Duodenal mucosa (tissue), 2 donors: ENCODE measurements at regions not wholly inside any gene's neighbourhood (a gene's known extent, or its start where the extent isn't known, plus 50 kb on each side); places are given as distances from the start of the nearest gene placed in this dataset.

Source experiments
- H3K27ac ChIP-seq: one replicate; pipeline ENCODE4 v1.7.0; 2013; ENCODE audit warnings: low read depth, low read length
- H3K27me3 ChIP-seq, 2 donors: one replicate each; pipeline ENCODE4 v1.7.0; 2013; ENCODE audit warnings: low read length in 2 of 2, control low read depth in 1 of 2; ENCODE audit not compliant: insufficient read depth in 2 of 2, control insufficient read depth in 1 of 2
- H3K36me3 ChIP-seq, 2 donors: one replicate each; pipeline ENCODE4 v1.7.0; 2013; ENCODE audit warnings: low read length in 2 of 2, control low read depth in 1 of 2; ENCODE audit not compliant: insufficient read depth in 2 of 2, control insufficient read depth in 1 of 2
- H3K4me1 ChIP-seq, 2 donors: one replicate each; pipeline ENCODE4 v1.7.0; 2013; ENCODE audit warnings: low read length in 2 of 2, control low read depth in 1 of 2; ENCODE audit not compliant: insufficient read depth in 2 of 2, control insufficient read depth in 1 of 2
- H3K4me3 ChIP-seq, 2 donors: one replicate each; pipeline ENCODE4 v1.7.0; 2013; ENCODE audit warnings: low read length in 2 of 2, low read depth in 1 of 2
- H3K9ac ChIP-seq, 2 donors: one replicate each; pipeline ENCODE4 v1.7.0; 2013; ENCODE audit warnings: low read length in 2 of 2, low read depth in 1 of 2
- H3K9me3 ChIP-seq, 2 donors: one replicate each; pipeline ENCODE4 v1.7.0; 2013; ENCODE audit warnings: low read length in 2 of 2, control low read depth in 1 of 2; ENCODE audit not compliant: control insufficient read depth in 1 of 2

DNA sequence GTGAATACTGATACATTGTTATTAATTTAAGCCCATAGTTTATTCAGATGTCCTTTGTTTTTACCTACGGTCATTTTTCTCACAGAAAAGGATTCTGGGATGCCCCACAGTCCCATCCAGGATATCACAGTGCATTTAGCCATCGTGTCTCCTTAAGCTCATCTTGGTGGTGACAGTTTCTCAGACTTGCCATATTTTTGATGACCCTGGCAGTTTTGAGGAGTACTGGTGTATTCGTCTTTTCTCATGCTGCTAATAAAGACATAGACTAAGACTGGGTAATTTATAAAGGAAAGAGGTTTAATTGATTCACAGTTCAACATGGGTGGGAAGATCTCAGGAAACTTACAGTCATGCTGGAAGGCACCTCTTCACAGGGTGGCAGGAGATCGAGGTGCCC, 295.9 kb upstream of the CDH4 start:
- no peak overlapping the region for H3K27ac ChIP-seq
- H3K4me3 ChIP-seq, result no peak overlapping the region
- no peaks in the 10 kb centered on the region for H3K4me1 ChIP-seq
- no peak overlapping the region for H3K9ac ChIP-seq
- no peaks in the 10 kb centered on the region for H3K27me3 ChIP-seq
- H3K36me3 ChIP-seq, result no peaks in the 10 kb centered on the region
- peaks cover 0 to 18% of the 10 kb centered on the region in 2 donors for H3K9me3 ChIP-seq

DNA sequence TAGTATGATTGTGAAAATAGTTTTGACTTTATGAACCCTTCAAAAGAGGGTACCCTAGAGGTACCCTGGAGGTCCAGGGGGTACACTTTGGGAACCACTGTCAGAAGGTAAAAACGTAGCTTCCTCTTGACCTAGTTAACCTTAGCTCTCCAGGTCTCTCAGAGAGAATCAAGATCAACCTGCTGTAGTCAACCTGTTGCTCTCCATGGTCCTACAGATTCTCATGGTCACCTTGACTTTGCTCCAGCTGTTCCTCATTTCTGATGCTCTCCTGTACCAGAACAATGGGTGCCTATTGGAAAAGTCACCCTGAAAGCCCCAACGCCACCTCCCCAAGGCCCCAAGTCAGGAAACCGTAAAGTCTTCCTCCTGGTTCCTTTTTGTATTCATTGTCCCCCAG, 294.4 kb upstream of the CDH4 start:
- no peak overlapping the region for H3K4me3 ChIP-seq
- H3K36me3 ChIP-seq, result no peaks in the 10 kb centered on the region
- H3K9ac ChIP-seq, result no peak overlapping the region
- no peak overlapping the region for H3K27ac ChIP-seq
- H3K9me3 ChIP-seq, result peaks cover 0 to 18% of the 10 kb centered on the region in 2 donors
- H3K27me3 ChIP-seq, result no peaks in the 10 kb centered on the region
- H3K4me1 ChIP-seq, result no peaks in the 10 kb centered on the region

DNA sequence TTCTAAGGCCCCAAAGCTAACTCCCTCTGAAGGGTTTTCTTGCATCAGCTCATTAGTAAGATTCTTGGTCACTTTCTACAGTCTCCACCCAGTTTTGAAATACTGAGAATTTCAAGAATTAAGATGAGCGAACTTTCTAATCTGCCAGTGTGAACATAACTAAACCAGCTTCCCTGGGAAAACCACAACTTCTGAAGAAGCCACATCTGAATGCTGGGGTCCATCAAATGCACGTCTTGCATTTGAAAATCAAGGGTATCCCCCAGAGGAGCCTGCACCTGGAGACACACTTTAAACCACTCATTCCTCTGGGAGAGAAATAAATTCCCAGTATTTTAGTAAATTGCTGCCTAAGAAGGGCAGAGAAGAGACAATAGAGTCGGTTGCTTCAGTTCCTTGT, 292.1 kb upstream of the CDH4 start:
- Histone ChIP-seq H3K9ac (no peak overlapping the region), H3K4me3 (no peak overlapping the region), H3K4me1 (no peaks in the 10 kb centered on the region), H3K36me3 (no peaks in the 10 kb centered on the region), H3K9me3 (peaks cover 0 to 18% of the 10 kb centered on the region in 2 donors), H3K27ac (no peak overlapping the region), H3K27me3 (no peaks in the 10 kb centered on the region)

DNA sequence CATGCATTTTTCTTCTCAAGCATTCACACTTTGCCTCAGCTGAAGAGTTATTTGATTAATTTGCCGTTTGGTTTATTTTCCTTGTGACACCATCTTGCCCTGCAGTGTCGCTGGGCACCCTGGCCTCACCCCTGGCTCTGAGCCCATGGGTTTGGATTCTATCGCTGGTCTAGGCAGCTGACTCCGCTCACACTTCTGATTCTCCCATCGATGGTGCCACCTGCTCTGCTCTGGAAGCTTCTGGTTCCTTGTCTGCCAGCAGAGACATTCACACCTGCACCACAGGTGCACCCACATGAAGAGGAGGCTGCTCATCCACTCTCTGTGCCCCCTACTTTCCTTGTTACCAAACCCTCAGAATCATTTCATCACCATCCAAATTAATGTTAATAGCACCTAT, 291.6 kb upstream of the CDH4 start:
- H3K27ac ChIP-seq, result no peak overlapping the region
- H3K9me3 ChIP-seq, result peaks cover 0 to 18% of the 10 kb centered on the region in 2 donors
- no peak overlapping the region for H3K4me3 ChIP-seq
- H3K27me3 ChIP-seq, result no peaks in the 10 kb centered on the region
- H3K4me1 ChIP-seq, result no peaks in the 10 kb centered on the region
- no peaks in the 10 kb centered on the region for H3K36me3 ChIP-seq
- no peak overlapping the region for H3K9ac ChIP-seq

DNA sequence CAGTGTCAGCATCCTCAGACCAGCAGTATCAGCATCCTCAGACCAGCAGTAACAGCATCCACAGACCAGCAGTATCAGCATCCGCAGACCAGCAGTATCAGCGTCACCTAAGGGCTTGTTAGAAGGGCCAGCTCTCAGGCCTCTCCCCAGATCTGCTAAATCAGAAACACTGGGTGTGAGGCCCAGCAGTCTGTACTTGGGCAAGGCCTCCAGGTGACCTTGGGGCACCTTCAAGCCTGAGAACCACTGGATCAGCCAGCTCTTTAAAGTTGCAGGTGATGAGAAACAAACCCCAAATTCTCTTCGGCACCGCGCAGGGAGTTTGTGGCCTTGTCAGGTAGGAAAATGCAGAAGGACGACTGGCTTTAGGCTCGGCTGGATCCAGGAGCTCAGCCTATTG, 290.5 kb upstream of the CDH4 start:
- Histone ChIP-seq H3K27ac (no peak overlapping the region), H3K9me3 (peaks cover 0 to 21% of the 10 kb centered on the region in 2 donors), H3K27me3 (no peaks in the 10 kb centered on the region), H3K36me3 (no peaks in the 10 kb centered on the region), H3K4me1 (no peaks in the 10 kb centered on the region), H3K9ac (no peak overlapping the region), H3K4me3 (no peak overlapping the region)

DNA sequence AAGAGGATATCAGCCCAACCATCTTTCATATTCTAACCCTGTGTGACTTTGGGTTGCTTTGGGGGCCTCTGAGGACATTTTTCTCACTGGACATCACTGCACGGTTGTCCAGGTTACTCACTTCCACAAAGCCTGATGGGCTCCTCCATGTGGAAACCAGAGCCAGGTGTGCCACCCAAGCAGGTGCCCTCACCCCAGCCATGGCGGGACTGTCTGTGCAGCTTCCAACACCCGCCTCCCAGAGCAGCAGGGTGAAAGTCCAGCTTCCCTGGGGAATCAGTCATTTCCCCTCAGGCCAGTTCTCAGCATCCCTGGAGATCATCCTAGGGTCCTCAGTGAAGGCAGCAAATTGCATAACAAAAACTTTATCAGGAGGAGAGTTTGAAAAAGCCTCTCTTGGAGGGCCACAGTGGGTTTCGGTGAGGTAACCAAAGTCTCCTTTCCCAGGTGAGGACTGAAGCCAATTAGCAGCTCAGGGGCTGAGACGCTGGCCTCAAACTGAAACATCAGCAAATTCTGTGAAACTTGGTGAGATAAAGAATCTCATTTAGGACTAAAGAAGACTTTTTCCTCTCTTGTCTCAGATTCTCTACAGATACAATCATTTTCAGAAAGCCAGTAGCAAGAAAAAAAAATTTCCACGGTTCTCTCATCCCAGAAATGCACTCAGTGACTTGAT, 289.6 kb upstream of the CDH4 start:
- no peaks in the 10 kb centered on the region for H3K36me3 ChIP-seq
- no peaks in the 10 kb centered on the region for H3K4me1 ChIP-seq
- H3K4me3 ChIP-seq, result no peak overlapping the region
- H3K27ac ChIP-seq, result no peak overlapping the region
- H3K9ac ChIP-seq, result no peak overlapping the region
- H3K9me3 ChIP-seq, result peaks cover 0 to 19% of the 10 kb centered on the region in 2 donors
- H3K27me3 ChIP-seq, result no peaks in the 10 kb centered on the region

DNA sequence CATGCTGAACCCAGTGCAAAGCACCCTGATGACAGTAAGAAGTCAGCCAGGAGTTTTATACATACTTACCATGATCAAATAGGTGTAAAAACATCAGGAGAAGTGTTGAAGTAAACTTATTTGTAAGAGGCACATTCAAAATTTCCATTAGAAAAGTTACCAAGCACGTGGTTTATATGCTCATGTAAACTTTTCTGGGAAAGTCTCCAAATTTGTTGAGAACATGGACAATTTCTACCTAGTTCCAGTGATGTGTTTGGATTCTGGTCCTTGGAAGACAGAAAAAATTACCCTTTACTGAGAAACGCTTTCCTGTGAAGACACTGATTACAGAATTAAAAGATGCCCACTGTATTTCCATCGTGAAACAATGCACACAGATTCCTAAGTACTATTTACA, 288.9 kb upstream of the CDH4 start:
- Histone ChIP-seq H3K27ac (no peak overlapping the region), H3K36me3 (no peaks in the 10 kb centered on the region), H3K27me3 (no peaks in the 10 kb centered on the region), H3K4me1 (no peaks in the 10 kb centered on the region), H3K9ac (no peak overlapping the region), H3K4me3 (no peak overlapping the region), H3K9me3 (peaks cover 0 to 18% of the 10 kb centered on the region in 2 donors)

DNA sequence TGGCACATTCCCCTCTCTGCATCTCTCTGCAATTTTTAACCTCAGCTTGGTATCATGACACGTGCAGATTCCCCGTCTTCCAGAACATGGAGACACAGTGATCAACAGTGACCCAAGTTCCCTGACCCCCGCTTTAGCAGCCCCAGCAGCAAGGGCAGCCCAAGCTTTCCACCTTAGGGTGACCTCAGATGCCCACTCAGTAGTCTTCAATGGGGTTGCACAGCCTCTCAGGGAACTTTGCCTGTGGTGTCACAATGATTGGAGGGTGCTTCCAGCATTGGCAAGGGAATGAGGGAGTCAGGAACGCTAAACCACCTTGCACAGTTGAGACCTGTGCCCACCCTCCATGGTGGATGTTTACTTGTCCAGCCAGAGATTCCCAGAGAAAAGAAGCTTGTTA, 287.1 kb upstream of the CDH4 start:
- H3K36me3 ChIP-seq, result no peaks in the 10 kb centered on the region
- H3K9me3 ChIP-seq, result peaks cover 0 to 10% of the 10 kb centered on the region in 2 donors
- no peak overlapping the region for H3K4me3 ChIP-seq
- H3K9ac ChIP-seq, result no peak overlapping the region
- H3K4me1 ChIP-seq, result no peaks in the 10 kb centered on the region
- H3K27me3 ChIP-seq, result no peaks in the 10 kb centered on the region
- H3K27ac ChIP-seq, result no peak overlapping the region

DNA sequence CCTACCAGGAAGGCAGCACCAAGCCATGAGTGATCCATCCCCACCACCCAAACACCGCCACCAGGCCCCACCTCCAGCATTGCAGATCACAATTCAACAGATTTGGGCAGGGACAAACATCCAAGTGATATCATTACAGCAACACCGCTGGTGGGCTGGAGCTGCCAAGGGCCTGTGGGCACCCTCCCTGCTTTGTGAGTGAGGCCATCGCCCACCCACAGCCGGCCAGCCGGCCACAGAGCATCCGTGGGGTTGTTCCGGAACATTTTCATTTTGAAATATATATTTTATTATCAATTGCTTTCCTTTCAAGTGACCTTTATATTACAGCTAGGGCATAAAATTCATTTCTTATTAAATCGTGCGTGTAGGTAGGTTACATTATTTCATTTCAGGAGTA, 286.0 kb upstream of the CDH4 start:
- no peaks in the 10 kb centered on the region for H3K27me3 ChIP-seq
- H3K4me3 ChIP-seq, result no peak overlapping the region
- no peak overlapping the region for H3K9ac ChIP-seq
- H3K27ac ChIP-seq, result no peak overlapping the region
- H3K4me1 ChIP-seq, result no peaks in the 10 kb centered on the region
- H3K9me3 ChIP-seq, result peaks cover 0 to 14% of the 10 kb centered on the region in 2 donors
- no peaks in the 10 kb centered on the region for H3K36me3 ChIP-seq

DNA sequence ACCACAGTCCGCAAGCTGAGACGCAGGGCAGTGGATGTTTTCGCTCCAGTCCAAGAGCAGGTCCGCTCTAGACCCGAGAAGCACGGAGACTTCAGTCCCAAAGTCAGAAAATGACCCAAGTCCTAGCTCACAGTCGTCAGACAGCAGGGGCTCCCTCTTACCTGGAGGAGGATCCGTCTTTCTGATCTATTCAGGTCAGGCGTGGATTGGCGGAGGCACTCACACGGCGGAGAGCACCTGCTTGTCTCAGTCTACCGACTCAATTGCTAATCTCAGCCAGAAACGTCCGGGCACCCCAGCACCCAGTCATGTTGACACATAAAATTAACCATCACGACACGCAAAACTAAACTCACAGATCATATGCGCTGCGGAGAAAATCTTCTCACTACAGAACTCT, 285.3 kb upstream of the CDH4 start:
- Histone ChIP-seq H3K27ac (no peak overlapping the region), H3K4me1 (no peaks in the 10 kb centered on the region), H3K9me3 (peaks cover 0 to 14% of the 10 kb centered on the region in 2 donors), H3K27me3 (no peaks in the 10 kb centered on the region), H3K4me3 (no peak overlapping the region), H3K9ac (no peak overlapping the region), H3K36me3 (no peaks in the 10 kb centered on the region)
